T-cell (primary cell): ENCODE measurements at regions not wholly inside any gene's neighbourhood (a gene's known extent, or its start where the extent isn't known, plus 50 kb on each side); places are given as distances from the start of the nearest gene placed in this dataset.

Experiments
- ATAC-seq, 4 experiments: fragments of 200-7000 bp in 3 of 4; fragments of 150-1000 bp in 1 of 4; cut with Tn5 transposase; replicated peaks in 1 of 4; 1 replicate in 3 of 4; 2 replicates in 1 of 4; pipeline ENCODE4 v1.10.0; 2021; ENCODE audit warnings: moderate library complexity in 3 of 4, mild to moderate bottlenecking in 2 of 4, moderate number of reproducible peaks in 1 of 4
- CTCF ChIA-PET, 2 donors: fragments of 300-600 bp; sonication (Branson Sonifier 250); formaldehyde crosslinking; loops; one replicate each; lab custom pipeline; 2022; ENCODE audit warnings: antibody characterized with exemption in 2 of 2; lab: Charles Lee
- POLR2A ChIA-PET, 2 donors: fragments of 300-600 bp; sonication (Branson Sonifier 250); formaldehyde crosslinking; loops; one replicate each; lab custom pipeline; 2022; ENCODE audit warnings: antibody characterized with exemption in 2 of 2; lab: Charles Lee
- DNase-seq, 35 experiments: peaks; one replicate each; pipeline versions ENCODE4 v3.0.0 to v3.0.0-alpha.2; 2013 to 2023
- H3K27ac ChIP-seq: one replicate; pipeline ENCODE4 v1.5.1; 2013; ENCODE audit warnings: low read length
- H3K27me3 ChIP-seq, 2 experiments: replicated peaks in 1 of 2; 1 replicate in 1 of 2; 2 replicates in 1 of 2; pipeline versions ENCODE4 v1.6.1 to v1.7.0; 2013; ENCODE audit warnings: low read length in 1 of 2, mixed read lengths in 1 of 2; ENCODE audit not compliant: control insufficient read depth in 2 of 2, insufficient read depth in 2 of 2; ENCODE audit errors: extremely low read depth in 1 of 2
- H3K36me3 ChIP-seq, 2 donors: 1 replicate in 1 of 2; 2 replicates in 1 of 2; pipeline versions ENCODE4 v1.6.1 to v1.7.0; 2013; ENCODE audit warnings: low read length in 1 of 2; ENCODE audit not compliant: control insufficient read depth in 2 of 2, insufficient read depth in 1 of 2; ENCODE audit errors: extremely low read depth in 1 of 2
- H3K4me1 ChIP-seq, 2 experiments: 1 replicate in 1 of 2; 2 replicates in 1 of 2; pipeline versions ENCODE4 v1.6.1 to v1.7.0; 2013; ENCODE audit warnings: low read length in 2 of 2, mixed read lengths in 1 of 2; ENCODE audit not compliant: insufficient read depth in 2 of 2, control insufficient read depth in 1 of 2; ENCODE audit errors: extremely low read depth in 1 of 2
- H3K4me3 ChIP-seq, 2 donors: 1 replicate in 1 of 2; 2 replicates in 1 of 2; pipeline versions ENCODE4 v1.5.1 to v1.7.0; 2013; ENCODE audit warnings: mild to moderate bottlenecking in 2 of 2, low read length in 1 of 2, moderate library complexity in 1 of 2; ENCODE audit not compliant: control insufficient read depth in 1 of 2; ENCODE audit errors: extremely low read depth in 1 of 2
- H3K9me3 ChIP-seq: 2 replicates; pipeline ENCODE4 v1.7.0; 2013
- H3K27ac Mint-ChIP-seq, 2 donors: one replicate each; pipeline ENCODE4 v1.8.0; 2020 to 2021; ENCODE audit warnings: mild to moderate bottlenecking in 2 of 2, mixed read lengths in 2 of 2
- H3K27me3 Mint-ChIP-seq, 2 donors: one replicate each; pipeline ENCODE4 v1.8.0; 2021 to 2022; ENCODE audit warnings: mixed read lengths in 2 of 2
- H3K36me3 Mint-ChIP-seq: one replicate; pipeline ENCODE4 v1.8.0; 2021; ENCODE audit warnings: mixed read lengths
- H3K4me1 Mint-ChIP-seq, 3 donors: one replicate each; pipeline ENCODE4 v1.8.0; 2020 to 2022; ENCODE audit warnings: mixed read lengths in 3 of 3, mild to moderate bottlenecking in 1 of 3
- H3K4me3 Mint-ChIP-seq, 3 donors: one replicate each; pipeline ENCODE4 v1.8.0; 2020 to 2022; ENCODE audit warnings: mild to moderate bottlenecking in 3 of 3, mixed read lengths in 3 of 3, moderate library complexity in 3 of 3
- H3K9me3 Mint-ChIP-seq, 3 donors: one replicate each; pipeline ENCODE4 v1.8.0; 2020 to 2022; ENCODE audit warnings: mixed read lengths in 3 of 3
- WGBS: methylation state at CpG from one replicate; pipeline ENCODE4 v1.1.5; 2013; ENCODE audit warnings: missing lambda C conversion rate; ENCODE audit not compliant: insufficient coverage; 5-methylcytosine and 5-hydroxymethylcytosine counted together

- ChIA-PET CTCF (no interaction called here), POLR2A (no interaction called here)
- no peaks in the 10 kb centered on the region for H3K4me1 Mint-ChIP-seq
- no peak overlapping the region for H3K27ac ChIP-seq
- no peak for DNase-seq
- H3K4me3 Mint-ChIP-seq, result no peak overlapping the region
- H3K27me3 ChIP-seq, result peaks cover 0 to 5% of the 10 kb centered on the region in 2 experiments
- peaks cover 18 to 20% of the 10 kb centered on the region in 2 donors for H3K27me3 Mint-ChIP-seq
- no peak overlapping the region for H3K4me3 ChIP-seq
- H3K27ac Mint-ChIP-seq, result no peak overlapping the region
- ATAC-seq, result no peak
- no peaks in the 10 kb centered on the region for H3K4me1 ChIP-seq
- no peaks in the 10 kb centered on the region for H3K9me3 Mint-ChIP-seq
- no peaks in the 10 kb centered on the region for H3K36me3 Mint-ChIP-seq
- H3K36me3 ChIP-seq, result no peaks in the 10 kb centered on the region
- no peaks in the 10 kb centered on the region for H3K9me3 ChIP-seq
Observed at GRCh38 chr6:106844930-106845329, 129.6 kb downstream of the CD24 start.

GRCh38 chr6:106832766-106833510 lies 141.6 kb downstream of the CD24 start:
- H3K36me3 ChIP-seq, result no peaks in the 10 kb centered on the region
- no peaks in the 10 kb centered on the region for H3K4me1 ChIP-seq
- ATAC-seq (no peak), DNase-seq (no peak)
- Mint-ChIP-seq H3K4me3 (no peak overlapping the region), H3K36me3 (no peaks in the 10 kb centered on the region), H3K27me3 (peaks cover 9 to 14% of the 10 kb centered on the region in 2 donors), H3K27ac (no peak overlapping the region), H3K9me3 (peaks cover 0 to 2% (median 2%) of the 10 kb centered on the region in 3 donors), H3K4me1 (no peaks in the 10 kb centered on the region)
- POLR2A ChIA-PET, result no interaction called here
- H3K9me3 ChIP-seq, result no peaks in the 10 kb centered on the region
- 85% methylated on average over 3 of the region's 6 CpGs for WGBS
- CTCF ChIA-PET, result no interaction called here
- no peak overlapping the region for H3K4me3 ChIP-seq
- peaks cover 0 to 4% of the 10 kb centered on the region in 2 experiments for H3K27me3 ChIP-seq
- no peak overlapping the region for H3K27ac ChIP-seq

DNA sequence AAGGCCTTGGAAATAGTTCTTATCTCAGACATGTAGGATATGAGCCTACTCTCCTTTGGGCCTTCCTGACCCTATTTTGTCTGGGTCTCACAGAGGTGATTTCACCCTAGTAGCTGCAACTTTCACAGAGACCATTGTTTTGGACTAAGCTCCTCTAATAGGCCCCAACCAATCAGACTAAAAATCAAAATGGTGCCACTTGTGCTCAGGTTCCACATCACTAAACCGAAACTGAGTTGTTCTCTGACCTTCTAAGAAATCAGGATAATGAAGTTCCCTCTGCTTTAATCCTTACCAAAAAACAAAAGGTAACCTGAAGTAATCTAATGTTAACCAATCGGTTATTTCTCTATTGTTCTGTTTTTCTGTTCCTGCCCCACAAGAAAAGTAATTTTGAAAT lies 143.6 kb downstream of the CD24 start:
- ChIA-PET POLR2A (no interaction called here), CTCF (no interaction called here)
- Histone ChIP-seq H3K4me3 (no peak overlapping the region), H3K36me3 (no peaks in the 10 kb centered on the region), H3K27ac (no peak overlapping the region), H3K9me3 (no peaks in the 10 kb centered on the region), H3K4me1 (no peaks in the 10 kb centered on the region), H3K27me3 (peaks cover 0 to 4% of the 10 kb centered on the region in 2 experiments)
- no peaks in the 10 kb centered on the region for H3K4me1 Mint-ChIP-seq
- H3K36me3 Mint-ChIP-seq, result no peaks in the 10 kb centered on the region
- ATAC-seq (no peak), DNase-seq (no peak)
- peaks cover 3 to 18% of the 10 kb centered on the region in 2 donors for H3K27me3 Mint-ChIP-seq
- 63% methylated on average over 1 of the region's 2 CpGs for WGBS
- no peak overlapping the region for H3K27ac Mint-ChIP-seq
- H3K9me3 Mint-ChIP-seq, result peaks cover 0 to 7% (median 3%) of the 10 kb centered on the region in 3 donors
- H3K4me3 Mint-ChIP-seq, result no peak overlapping the region

- no peak overlapping the region for H3K27ac ChIP-seq
- peaks cover 0 to 13% of the 10 kb centered on the region in 2 donors for H3K27me3 Mint-ChIP-seq
- H3K9me3 ChIP-seq, result no peaks in the 10 kb centered on the region
- peaks cover 0 to 7% (median 3%) of the 10 kb centered on the region in 3 donors for H3K9me3 Mint-ChIP-seq
- H3K4me1 Mint-ChIP-seq, result no peaks in the 10 kb centered on the region
- POLR2A ChIA-PET, result no interaction called here
- CTCF ChIA-PET, result no interaction called here
- no peak overlapping the region for H3K4me3 Mint-ChIP-seq
- H3K27me3 ChIP-seq, result peaks cover 0 to 9% of the 10 kb centered on the region in 2 experiments
- no peaks in the 10 kb centered on the region for H3K36me3 ChIP-seq
- H3K36me3 Mint-ChIP-seq, result no peaks in the 10 kb centered on the region
- WGBS, result 94% methylated on average over 3 of the region's 4 CpGs
- ATAC-seq (no peak), DNase-seq (no peak)
- H3K4me3 ChIP-seq, result no peak overlapping the region
- H3K27ac Mint-ChIP-seq, result no peak overlapping the region
- no peaks in the 10 kb centered on the region for H3K4me1 ChIP-seq
Observed at GRCh38 chr6:106829451-106829850, 145.1 kb downstream of the CD24 start.

GRCh38 chr6:106827081-106827480 lies 147.4 kb downstream of the CD24 start:
- H3K27me3 ChIP-seq, result peaks cover 0 to 15% of the 10 kb centered on the region in 2 experiments
- Mint-ChIP-seq H3K27ac (no peak overlapping the region), H3K9me3 (peaks cover 0 to 7% (median 3%) of the 10 kb centered on the region in 3 donors), H3K4me3 (no peak overlapping the region), H3K36me3 (no peaks in the 10 kb centered on the region), H3K4me1 (no peaks in the 10 kb centered on the region), H3K27me3 (peaks cover 2 to 13% of the 10 kb centered on the region in 2 donors)
- no peaks in the 10 kb centered on the region for H3K4me1 ChIP-seq
- ATAC-seq, result no peak
- H3K4me3 ChIP-seq, result no peak overlapping the region
- CTCF ChIA-PET, result no interaction called here
- H3K27ac ChIP-seq, result no peak overlapping the region
- POLR2A ChIA-PET, result no interaction called here
- 100% methylated on average over 2 of the region's 3 CpGs for WGBS
- H3K36me3 ChIP-seq, result no peaks in the 10 kb centered on the region
- no peaks in the 10 kb centered on the region for H3K9me3 ChIP-seq
- no peak for DNase-seq

- Histone ChIP-seq H3K9me3 (no peaks in the 10 kb centered on the region), H3K27me3 (peaks cover 0 to 23% of the 10 kb centered on the region in 2 experiments), H3K4me1 (no peaks in the 10 kb centered on the region), H3K4me3 (no peak overlapping the region), H3K27ac (no peak overlapping the region), H3K36me3 (no peaks in the 10 kb centered on the region)
- Mint-ChIP-seq H3K4me3 (no peak overlapping the region), H3K27ac (no peak overlapping the region), H3K9me3 (peaks cover 0 to 7% (median 3%) of the 10 kb centered on the region in 3 donors), H3K27me3 (peaks cover 10 to 13% of the 10 kb centered on the region in 2 donors), H3K36me3 (no peaks in the 10 kb centered on the region), H3K4me1 (no peaks in the 10 kb centered on the region)
- 100% methylated on average over 1 of the region's 2 CpGs for WGBS
- CTCF ChIA-PET, result no interaction called here
- POLR2A ChIA-PET, result interaction anchor here in 1 of 2 donors (0.8 kb wide), 1 partner anchor 88 kb away, joined by 3 read pairs; no protein-coding TSS in a partner anchor
- ATAC-seq, result no peak
- DNase-seq, result no peak
Observed at GRCh38 chr6:106825156-106825555, 149.4 kb downstream of the CD24 start.
